Hepatocyte (in vitro differentiated cells): ENCODE measurements at regions not wholly inside any gene's neighbourhood (a gene's known extent, or its start where the extent isn't known, plus 50 kb on each side); places are given as distances from the start of the nearest gene placed in this dataset.
"Not testable (repeated sequence)": the region's sequence is repeated elsewhere in the genome, so short reads cannot be mapped to it uniquely, and the experiment has no call there.

Experiments
- DNase-seq: peaks from one replicate; pipeline ENCODE4 v3.0.0-alpha.2; 2016; ENCODE audit warnings: low spot score
- H2AFZ ChIP-seq: fragments of 200-600 bp; sonication (generic); 2 replicates; pipeline ENCODE4 v1.6.0; 2016; ENCODE audit warnings: antibody characterized with exemption, mild to moderate bottlenecking
- H3K27ac ChIP-seq: fragments of 200-600 bp; sonication (generic); 2 replicates; pipeline ENCODE4 v1.5.1; 2016; ENCODE audit warnings: mild to moderate bottlenecking
- H3K27me3 ChIP-seq: fragments of 200-600 bp; sonication (generic); 2 replicates; pipeline ENCODE4 v1.6.1; 2016
- H3K36me3 ChIP-seq: fragments of 200-600 bp; sonication (generic); replicated peaks from 2 replicates; pipeline ENCODE4 v1.5.1; 2016; ENCODE audit warnings: low read depth; ENCODE audit not compliant: insufficient read depth
- H3K4me1 ChIP-seq: fragments of 200-600 bp; sonication (generic); 2 replicates; pipeline ENCODE4 v1.5.1; 2016; ENCODE audit warnings: mild to moderate bottlenecking, moderate library complexity; ENCODE audit not compliant: insufficient read depth
- H3K4me2 ChIP-seq: fragments of 200-600 bp; sonication (generic); 2 replicates; pipeline ENCODE4 v1.6.0; 2016
- H3K4me3 ChIP-seq: fragments of 200-600 bp; sonication (generic); 2 replicates; pipeline ENCODE4 v1.5.1; 2016; ENCODE audit warnings: mild to moderate bottlenecking
- H3K79me2 ChIP-seq: fragments of 200-600 bp; sonication (generic); 2 replicates; pipeline ENCODE4 v1.6.0; 2017; ENCODE audit warnings: mild to moderate bottlenecking
- H3K9me2 ChIP-seq: fragments of 200-600 bp; sonication (generic); replicated peaks from 2 replicates; pipeline ENCODE4 v1.6.0; 2017; ENCODE audit warnings: mild to moderate bottlenecking; ENCODE audit not compliant: insufficient read depth
- H3K9me3 ChIP-seq: fragments of 200-600 bp; sonication (generic); 2 replicates; pipeline ENCODE4 v1.5.1; 2016; ENCODE audit warnings: low read depth, mild to moderate bottlenecking
- H4K20me1 ChIP-seq: fragments of 200-600 bp; sonication (generic); 2 replicates; pipeline ENCODE4 v1.6.0; 2016; ENCODE audit warnings: mild to moderate bottlenecking; ENCODE audit not compliant: insufficient read depth, poor library complexity, severe bottlenecking
- WGBS: methylation state at CpG from one replicate; pipeline ENCODE4 v1.1.6; 2016; ENCODE audit warnings: low lambda C conversion rate; ENCODE audit errors: missing lambda C conversion rate; 5-methylcytosine and 5-hydroxymethylcytosine counted together

DNA sequence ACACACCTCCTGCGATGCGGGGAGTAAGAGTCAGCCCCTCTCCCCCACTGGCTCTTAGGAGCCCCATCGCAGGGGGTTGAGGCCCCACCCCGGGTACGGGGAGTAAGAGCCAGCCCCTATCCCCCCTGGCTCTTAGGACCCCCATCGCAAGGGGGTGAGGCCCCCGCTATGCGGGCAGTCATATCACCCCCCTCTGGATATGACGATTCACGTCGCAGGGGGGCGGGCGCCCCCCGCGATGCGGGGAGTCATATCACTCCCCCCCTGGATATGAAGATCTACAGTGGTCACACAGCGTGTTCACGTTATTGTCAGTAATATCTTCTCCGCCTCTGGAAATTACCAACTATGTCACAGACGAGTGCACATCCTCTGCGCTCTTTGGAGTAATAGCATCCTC lies 61.1 kb downstream of the DEFB131A start:
- H3K4me3 ChIP-seq, H3K9me2 ChIP-seq, H3K79me2 ChIP-seq, H3K36me3 ChIP-seq, H2AFZ ChIP-seq, H3K9me3 ChIP-seq, H3K4me1 ChIP-seq, H4K20me1 ChIP-seq, H3K4me2 ChIP-seq, DNase-seq, H3K27me3 ChIP-seq, H3K27ac ChIP-seq: not testable (repeated sequence)
- WGBS: 93% methylated on average over 16 of the region's 21 CpGs

GRCh38 chr4:9506672-9507071 lies 62.5 kb downstream of the DEFB131A start:
- H3K36me3 ChIP-seq, H3K4me2 ChIP-seq, H3K4me1 ChIP-seq, H3K9me3 ChIP-seq, H3K9me2 ChIP-seq, H3K4me3 ChIP-seq, DNase-seq, H2AFZ ChIP-seq, H3K79me2 ChIP-seq, H4K20me1 ChIP-seq, H3K27ac ChIP-seq, H3K27me3 ChIP-seq: not testable (repeated sequence)
- 91% methylated on average over 2 of the region's 2 CpGs for WGBS

DNA sequence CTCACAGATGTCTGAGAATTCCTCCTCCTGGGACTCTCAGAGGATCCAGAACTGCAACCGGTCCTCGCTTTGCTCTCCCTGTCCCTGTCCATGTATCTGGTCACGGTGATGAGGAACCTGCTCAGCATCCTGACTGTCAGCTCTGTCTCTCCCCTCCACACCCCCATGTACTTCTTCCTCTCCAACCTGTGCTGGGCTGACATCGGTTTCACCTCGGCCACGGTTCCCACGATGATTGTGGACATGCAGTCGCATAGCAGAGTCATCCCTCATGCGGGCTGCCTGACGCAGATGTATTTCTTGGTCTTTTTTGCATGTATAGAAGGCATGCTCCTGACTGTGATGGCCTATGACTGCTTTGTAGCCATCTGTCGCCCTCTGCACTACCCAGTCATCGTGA lies 68.7 kb downstream of the DEFB131A start:
- H3K27me3 ChIP-seq, H3K27ac ChIP-seq, H3K4me2 ChIP-seq, DNase-seq, H3K36me3 ChIP-seq, H4K20me1 ChIP-seq, H3K79me2 ChIP-seq, H3K4me1 ChIP-seq, H3K4me3 ChIP-seq, H3K9me2 ChIP-seq, H2AFZ ChIP-seq, H3K9me3 ChIP-seq: not testable (repeated sequence)
- WGBS: 90% methylated on average over 12 of the region's 12 CpGs

DNA sequence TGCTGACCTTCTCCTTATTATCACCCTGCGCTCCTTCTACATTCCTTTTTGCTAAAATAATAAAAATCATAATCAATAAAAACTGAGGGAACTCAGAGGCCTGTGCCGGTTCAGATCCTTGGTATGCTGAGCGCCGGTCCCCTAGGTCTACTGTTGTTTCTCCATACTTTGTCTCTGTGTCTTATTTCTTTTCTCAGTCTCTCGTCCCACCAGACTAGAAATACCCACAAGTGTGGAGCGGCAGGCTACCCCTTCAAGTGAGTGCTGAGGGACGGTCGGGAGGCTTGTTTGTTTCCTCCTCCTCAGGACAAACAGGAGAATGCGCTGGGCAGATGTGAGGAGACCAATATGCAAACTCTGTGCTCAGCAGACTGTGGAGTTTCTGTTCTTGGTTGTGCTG lies 75.4 kb downstream of the DEFB131A start:
- not testable (repeated sequence) for H3K4me1 ChIP-seq, H3K9me3 ChIP-seq, H3K27me3 ChIP-seq, H2AFZ ChIP-seq, H4K20me1 ChIP-seq, H3K36me3 ChIP-seq, DNase-seq, H3K27ac ChIP-seq, H3K4me2 ChIP-seq, H3K79me2 ChIP-seq, H3K9me2 ChIP-seq, H3K4me3 ChIP-seq
- WGBS: 86% methylated on average over 9 of the region's 9 CpGs

- WGBS: 85% methylated on average over 1 of the region's 1 CpG
Observed at GRCh38 chr4:9522903-9523302, 78.7 kb downstream of the DEFB131A start.

DNA sequence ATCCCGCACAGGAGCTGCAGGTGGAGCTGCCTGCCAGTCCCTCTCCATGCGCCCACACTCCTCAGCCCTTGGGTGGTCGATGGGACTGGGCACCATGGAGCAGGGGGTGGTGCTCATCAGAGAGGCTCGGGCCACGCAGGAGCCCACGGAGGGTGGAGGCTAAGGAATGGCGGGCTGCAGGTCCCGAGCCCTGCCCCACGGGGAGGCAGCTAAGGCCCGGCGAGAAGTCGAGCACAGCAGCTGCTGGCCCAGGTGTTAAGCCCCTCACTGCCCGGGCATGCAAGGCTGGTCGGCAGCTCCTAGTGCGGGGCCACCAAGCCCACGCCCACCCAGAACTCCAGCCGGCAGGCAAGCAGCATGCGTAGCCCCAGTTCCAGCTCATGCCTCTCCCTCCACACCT lies 80.2 kb downstream of the DEFB131A start:
- not testable (repeated sequence) for H3K9me2 ChIP-seq, H3K79me2 ChIP-seq, H3K9me3 ChIP-seq, H2AFZ ChIP-seq, H4K20me1 ChIP-seq, H3K4me2 ChIP-seq, H3K36me3 ChIP-seq, H3K27me3 ChIP-seq, H3K4me3 ChIP-seq, DNase-seq, H3K4me1 ChIP-seq, H3K27ac ChIP-seq
- whole genome bisulfite sequencing: 85% methylated on average over 16 of the region's 18 CpGs

More at GRCh38 chr4:9522903-9523302, 78.7 kb downstream of the DEFB131A start:
- not testable (repeated sequence) for H3K4me1 ChIP-seq, H4K20me1 ChIP-seq, H3K4me2 ChIP-seq, H3K36me3 ChIP-seq, H3K9me3 ChIP-seq, H3K27me3 ChIP-seq, H3K79me2 ChIP-seq, H3K9me2 ChIP-seq, H3K4me3 ChIP-seq, H2AFZ ChIP-seq, H3K27ac ChIP-seq, DNase-seq
